ENCODE measurements at regions not wholly inside any gene's neighbourhood (a gene's known extent, or its start where the extent isn't known, plus 50 kb on each side); places are given as distances from the start of the nearest gene placed in this dataset.

- H3K9ac ChIP-seq (ENCODE audit: low read length): no peak overlapping the region
- no peak overlapping the region for H3K27ac ChIP-seq (ENCODE audit: low read length)
- no peaks in the 10 kb centered on the region for H4K20me1 ChIP-seq (ENCODE audit: insufficient read depth)
- H3K9me2 ChIP-seq (ENCODE audit: insufficient read depth, low read length): no peaks in the 10 kb centered on the region
- no peaks in the 10 kb centered on the region for H3K9me3 ChIP-seq (ENCODE audit: low read length)
- H3K79me2 ChIP-seq (replicated peaks; ENCODE audit: insufficient read depth, low read length): no peaks in the 10 kb centered on the region
- no peaks in the 10 kb centered on the region for H3K27me3 ChIP-seq (ENCODE audit: insufficient read depth, low read depth, low read length)
- H3K4me2 ChIP-seq (ENCODE audit: low read length): no peak overlapping the region
- H3K36me3 ChIP-seq (ENCODE audit: insufficient read depth, low read length): no peaks in the 10 kb centered on the region
- H2AFZ ChIP-seq (ENCODE audit: low read depth, low read length): no peak overlapping the region
- TF ChIP-seq MXI1 (conservative IDR thresholded peaks at IDR 0.05; ENCODE audit: poor library complexity, severe bottlenecking) (no peak), POLR2AphosphoS5 (IDR thresholded peaks at IDR 0.05) (no peak), TAF1 (IDR thresholded peaks at IDR 0.05; ENCODE audit: low read depth) (no peak), RAD21 (conservative IDR thresholded peaks at IDR 0.05) (no peak), EP300 (conservative IDR thresholded peaks at IDR 0.05; ENCODE audit: poor library complexity, severe bottlenecking) (no peak), CTCF (IDR thresholded peaks at IDR 0.05; ENCODE audit: poor library complexity, severe bottlenecking) (no peak), SMC3 (conservative IDR thresholded peaks at IDR 0.05; ENCODE audit: poor library complexity) (no peak), EZH2 (IDR thresholded peaks at IDR 0.05; ENCODE audit: borderline replicate concordance, insufficient read depth, low read length, poor library complexity, severe bottlenecking) (no peak)
- TF ChIP-seq, protein P1, sequence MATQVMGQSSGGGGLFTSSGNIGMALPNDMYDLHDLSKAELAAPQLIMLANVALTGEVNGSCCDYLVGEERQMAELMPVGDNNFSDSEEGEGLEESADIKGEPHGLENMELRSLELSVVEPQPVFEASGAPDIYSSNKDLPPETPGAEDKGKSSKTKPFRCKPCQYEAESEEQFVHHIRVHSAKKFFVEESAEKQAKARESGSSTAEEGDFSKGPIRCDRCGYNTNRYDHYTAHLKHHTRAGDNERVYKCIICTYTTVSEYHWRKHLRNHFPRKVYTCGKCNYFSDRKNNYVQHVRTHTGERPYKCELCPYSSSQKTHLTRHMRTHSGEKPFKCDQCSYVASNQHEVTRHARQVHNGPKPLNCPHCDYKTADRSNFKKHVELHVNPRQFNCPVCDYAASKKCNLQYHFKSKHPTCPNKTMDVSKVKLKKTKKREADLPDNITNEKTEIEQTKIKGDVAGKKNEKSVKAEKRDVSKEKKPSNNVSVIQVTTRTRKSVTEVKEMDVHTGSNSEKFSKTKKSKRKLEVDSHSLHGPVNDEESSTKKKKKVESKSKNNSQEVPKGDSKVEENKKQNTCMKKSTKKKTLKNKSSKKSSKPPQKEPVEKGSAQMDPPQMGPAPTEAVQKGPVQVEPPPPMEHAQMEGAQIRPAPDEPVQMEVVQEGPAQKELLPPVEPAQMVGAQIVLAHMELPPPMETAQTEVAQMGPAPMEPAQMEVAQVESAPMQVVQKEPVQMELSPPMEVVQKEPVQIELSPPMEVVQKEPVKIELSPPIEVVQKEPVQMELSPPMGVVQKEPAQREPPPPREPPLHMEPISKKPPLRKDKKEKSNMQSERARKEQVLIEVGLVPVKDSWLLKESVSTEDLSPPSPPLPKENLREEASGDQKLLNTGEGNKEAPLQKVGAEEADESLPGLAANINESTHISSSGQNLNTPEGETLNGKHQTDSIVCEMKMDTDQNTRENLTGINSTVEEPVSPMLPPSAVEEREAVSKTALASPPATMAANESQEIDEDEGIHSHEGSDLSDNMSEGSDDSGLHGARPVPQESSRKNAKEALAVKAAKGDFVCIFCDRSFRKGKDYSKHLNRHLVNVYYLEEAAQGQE (IDR thresholded peaks at IDR 0.05; ENCODE audit: borderline replicate concordance): no peak
- no peak overlapping the region for H3K4me3 ChIP-seq (ENCODE audit: low read length)
- no peaks in the 10 kb centered on the region for H3F3A ChIP-seq (ENCODE audit: insufficient read depth, low read length, poor library complexity, severe bottlenecking)
Measured at GRCh38 chr7:8325067-8325466, 63.1 kb upstream of the ICA1 start.

GRCh38 chr7:8327199-8327598, 65.2 kb upstream of the ICA1 start:
- no peaks in the 10 kb centered on the region for H3K79me2 ChIP-seq (replicated peaks; ENCODE audit: insufficient read depth, low read length)
- H3K9ac ChIP-seq (ENCODE audit: low read length): no peak overlapping the region
- H2AFZ ChIP-seq (ENCODE audit: low read depth, low read length): no peak overlapping the region
- H3F3A ChIP-seq (ENCODE audit: insufficient read depth, low read length, poor library complexity, severe bottlenecking): no peaks in the 10 kb centered on the region
- H3K4me2 ChIP-seq (ENCODE audit: low read length): no peak overlapping the region
- no peaks in the 10 kb centered on the region for H3K27me3 ChIP-seq (ENCODE audit: insufficient read depth, low read depth, low read length)
- no peaks in the 10 kb centered on the region for H3K36me3 ChIP-seq (ENCODE audit: insufficient read depth, low read length)
- no peaks in the 10 kb centered on the region for H3K9me2 ChIP-seq (ENCODE audit: insufficient read depth, low read length)
- TF ChIP-seq RAD21 (conservative IDR thresholded peaks at IDR 0.05) (no peak), CTCF (IDR thresholded peaks at IDR 0.05; ENCODE audit: poor library complexity, severe bottlenecking) (no peak), EZH2 (IDR thresholded peaks at IDR 0.05; ENCODE audit: borderline replicate concordance, insufficient read depth, low read length, poor library complexity, severe bottlenecking) (no peak), MXI1 (conservative IDR thresholded peaks at IDR 0.05; ENCODE audit: poor library complexity, severe bottlenecking) (no peak), EP300 (conservative IDR thresholded peaks at IDR 0.05; ENCODE audit: poor library complexity, severe bottlenecking) (no peak), POLR2AphosphoS5 (IDR thresholded peaks at IDR 0.05) (no peak), SMC3 (conservative IDR thresholded peaks at IDR 0.05; ENCODE audit: poor library complexity) (no peak), TAF1 (IDR thresholded peaks at IDR 0.05; ENCODE audit: low read depth) (no peak)
- TF ChIP-seq, protein P1 (IDR thresholded peaks at IDR 0.05; ENCODE audit: borderline replicate concordance): no peak
- no peaks in the 10 kb centered on the region for H4K20me1 ChIP-seq (ENCODE audit: insufficient read depth)
- no peak overlapping the region for H3K27ac ChIP-seq (ENCODE audit: low read length)
- H3K9me3 ChIP-seq (ENCODE audit: low read length): no peaks in the 10 kb centered on the region
- no peak overlapping the region for H3K4me3 ChIP-seq (ENCODE audit: low read length)
